Mammary epithelial cell (primary cell): ENCODE measurements at regions not wholly inside any gene's neighbourhood (a gene's known extent, or its start where the extent isn't known, plus 50 kb on each side); places are given as distances from the start of the nearest gene placed in this dataset.

Source experiments
- CTCF ChIP-seq, 2 donors: IDR thresholded peaks in 1 of 2; conservative IDR thresholded peaks in 1 of 2; 2 replicates each; pipeline ENCODE4 v1.5.1; 2011 to 2012; ENCODE audit warnings: inconsistent platforms in 2 of 2, low read length in 2 of 2, mild to moderate bottlenecking in 2 of 2, control low read depth in 1 of 2, low read depth in 1 of 2; ENCODE audit not compliant: insufficient read depth in 1 of 2; ENCODE audit errors: extremely low read depth in 1 of 2
- EZH2 ChIP-seq: IDR thresholded peaks from 2 replicates; pipeline ENCODE4 v1.6.1; 2012; ENCODE audit warnings: low read length, inconsistent platforms, borderline replicate concordance

GRCh38 chr4:56115898-56116297 lies 167.2 kb downstream of the CEP135 start:
- no peak for TF ChIP-seq CTCF (conservative IDR thresholded peaks at IDR 0.05 in 1 of 2, IDR thresholded peaks at IDR 0.05 in 1 of 2; ENCODE audit: extremely low read depth in 1 of 2, insufficient read depth in 1 of 2, low read depth in 1 of 2, low read length in 2 of 2)
- TF ChIP-seq EZH2: no peak
